CD4-positive, alpha-beta T cell treated with Interleukin-2 at 100 ng/mL for 4 hours (primary cell): ENCODE measurements at regions not wholly inside any gene's neighbourhood (a gene's known extent, or its start where the extent isn't known, plus 50 kb on each side); places are given as distances from the start of the nearest gene placed in this dataset.

Source experiments
- DNase-seq: peaks from one replicate; pipeline ENCODE4 v3.0.0-alpha.2; 2020; ENCODE audit warnings: low spot score

DNA sequence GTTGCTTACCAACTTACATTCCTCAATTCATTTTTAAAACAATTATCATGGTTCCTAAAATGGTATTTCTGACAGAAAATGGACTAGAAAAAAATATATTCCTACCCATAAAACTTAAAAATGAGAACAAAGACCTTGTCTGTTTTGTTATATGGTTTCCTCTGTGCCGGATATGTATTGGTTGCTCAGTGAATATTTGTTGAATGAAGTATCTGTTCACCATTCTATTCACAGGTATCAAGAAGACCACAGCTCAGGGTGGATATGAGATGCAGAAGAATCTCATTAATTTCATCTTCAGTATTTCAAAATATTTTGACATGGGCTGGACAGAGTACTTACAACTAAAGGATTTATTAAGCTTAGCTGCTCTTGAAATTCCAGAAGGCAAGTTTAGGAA lies 58.1 kb downstream of the TUSC7 start:
- no peak for DNase-seq

DNA sequence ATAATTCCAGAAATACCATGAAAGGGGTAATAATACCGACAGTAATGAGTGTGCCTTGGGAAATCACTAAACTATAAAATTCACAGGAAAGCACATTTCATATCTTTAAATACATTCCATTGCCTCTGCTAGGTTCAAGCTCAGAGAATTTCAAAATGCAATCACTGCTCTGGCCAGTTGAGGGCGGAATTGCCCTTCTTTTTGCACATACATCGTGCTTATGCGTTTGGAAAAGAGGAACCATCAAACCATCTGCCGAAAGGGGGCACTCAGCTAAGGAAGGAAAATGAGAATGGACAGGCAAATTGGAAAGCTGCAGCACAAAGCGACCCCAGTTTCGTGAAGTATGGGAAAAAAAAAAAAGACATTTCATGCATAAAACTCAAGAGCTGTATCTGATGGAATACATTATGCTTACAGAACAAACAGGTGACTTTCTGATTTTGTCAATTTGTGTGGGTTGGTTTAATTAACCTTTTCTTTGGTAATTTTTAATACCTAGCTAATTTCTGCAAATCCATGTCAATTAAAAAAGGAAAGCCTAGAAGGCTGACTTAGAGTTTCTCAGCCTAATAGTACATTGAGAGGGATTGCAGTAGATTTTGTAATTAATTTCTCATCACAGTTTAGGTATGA lies 61.4 kb downstream of the TUSC7 start:
- DNase-seq = peak; percentile 10

DNA sequence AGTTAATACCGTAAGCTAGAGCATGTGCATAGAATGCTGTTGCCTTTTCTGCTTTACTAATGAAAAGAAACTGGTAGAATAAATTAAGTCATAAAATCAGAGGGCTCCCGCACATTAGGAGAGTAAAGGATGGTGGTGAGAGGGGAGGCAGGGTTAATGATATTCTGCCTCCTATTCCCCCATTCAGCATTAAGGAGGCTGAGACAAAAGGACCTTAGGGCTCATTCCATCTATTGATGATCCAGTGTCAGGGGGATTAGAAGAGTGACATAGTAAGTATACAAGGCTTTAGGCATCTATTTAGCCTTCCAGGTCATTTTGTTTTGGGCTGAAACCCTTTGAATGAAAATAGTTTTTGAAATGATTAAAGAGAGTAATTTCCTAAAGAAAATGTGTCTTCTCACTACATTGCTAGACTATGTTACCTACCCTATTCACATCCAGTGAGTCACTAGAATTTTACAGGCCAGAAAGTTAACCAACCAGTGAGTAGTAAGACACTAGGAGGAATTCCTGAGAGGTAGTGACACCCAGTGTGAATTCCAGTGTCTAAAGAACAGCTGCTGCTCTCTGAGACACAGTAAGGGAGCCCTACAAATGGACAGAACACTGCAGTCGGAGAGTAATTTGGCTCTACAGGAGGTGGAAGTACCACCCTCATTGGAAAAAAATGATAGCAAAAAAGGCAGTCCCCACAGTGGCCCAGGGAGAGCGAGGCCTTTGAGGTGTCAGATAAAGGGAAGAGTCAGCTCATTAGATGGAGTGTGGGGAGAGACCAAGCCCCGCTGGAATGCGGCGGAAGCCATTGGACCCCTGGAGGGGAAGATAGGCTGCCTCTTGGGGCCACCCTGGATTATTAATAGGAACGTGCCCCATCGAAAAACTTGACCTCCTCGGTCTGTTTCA lies 67.6 kb downstream of the TUSC7 start:
- DNase-seq = no peak

DNA sequence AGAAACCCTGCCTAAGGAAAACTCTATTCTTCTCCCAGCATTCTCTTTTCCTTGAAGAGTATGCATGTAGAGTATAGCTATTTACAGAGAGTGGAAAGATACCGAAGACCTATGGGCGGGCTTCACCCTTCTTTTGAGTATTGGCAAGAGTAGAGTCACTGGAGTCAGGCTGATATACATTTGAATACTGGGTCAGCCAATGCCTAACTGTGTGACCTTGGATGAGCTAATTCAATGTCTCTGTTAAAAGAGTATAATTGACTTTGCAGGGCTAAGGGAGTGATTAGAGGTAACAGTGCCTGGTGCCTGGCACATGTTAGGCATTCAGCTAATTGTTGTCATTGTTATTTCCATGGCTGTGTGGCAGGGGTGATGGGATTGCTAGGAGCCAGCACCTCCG lies 75.6 kb downstream of the TUSC7 start:
- no peak for DNase-seq

DNA sequence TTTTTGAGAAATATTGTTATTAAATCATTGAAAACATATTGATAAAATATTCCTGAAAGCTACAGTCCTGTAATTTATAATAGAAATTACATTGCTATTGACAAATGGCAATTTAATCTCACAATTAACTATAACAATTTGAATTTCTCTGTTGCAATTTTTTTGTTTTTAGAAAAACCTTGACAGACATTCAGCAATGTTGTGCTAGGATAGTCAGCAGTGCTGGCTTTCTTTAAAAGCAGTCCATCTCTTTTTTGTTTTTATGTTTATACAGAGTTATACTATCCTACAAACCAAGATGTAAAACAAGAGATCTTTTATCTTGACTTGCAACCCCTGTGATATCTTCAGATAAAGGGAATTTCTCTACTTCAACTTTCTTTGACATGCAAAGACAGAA lies 93.1 kb downstream of the TUSC7 start:
- no peak for DNase-seq

DNA sequence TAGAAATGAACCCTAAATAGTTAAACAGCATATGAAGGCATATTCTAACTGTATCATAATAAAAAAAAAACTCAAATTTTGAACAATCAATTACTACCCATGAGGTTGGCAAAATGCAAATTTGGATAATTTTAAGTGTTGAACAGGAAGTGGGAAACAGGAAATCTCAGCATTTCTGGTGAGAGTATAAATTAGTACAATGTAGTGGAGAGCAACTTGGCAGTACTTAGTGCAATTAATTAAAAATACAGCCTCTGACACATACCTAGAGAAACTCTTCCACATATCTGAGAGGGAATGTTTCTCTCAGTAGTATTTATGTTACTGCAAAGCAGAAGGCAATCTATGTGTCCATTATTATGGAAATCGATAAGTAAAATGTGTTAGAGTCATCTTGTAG lies 96.8 kb downstream of the TUSC7 start:
- DNase-seq = no peak

DNA sequence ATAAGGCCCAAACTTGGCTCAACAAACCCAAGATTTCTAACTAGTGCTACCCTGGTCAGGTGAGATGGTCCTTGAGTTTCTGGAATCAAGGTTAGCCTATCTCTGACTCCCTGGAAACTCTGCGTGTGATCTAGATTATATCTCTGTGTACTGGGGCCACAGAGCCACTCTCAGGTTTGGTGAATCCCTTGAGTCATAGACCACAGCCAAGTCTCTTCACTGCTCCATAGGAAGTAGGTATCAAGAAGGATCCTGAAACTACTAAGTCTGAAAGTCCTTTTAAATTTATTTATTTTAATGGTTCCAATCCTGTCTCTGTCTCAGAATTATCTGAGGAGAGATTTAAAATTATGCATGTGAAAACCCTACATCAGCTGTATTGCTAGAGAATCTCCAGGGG lies 99.1 kb downstream of the TUSC7 start:
- DNase-seq = no peak

DNA sequence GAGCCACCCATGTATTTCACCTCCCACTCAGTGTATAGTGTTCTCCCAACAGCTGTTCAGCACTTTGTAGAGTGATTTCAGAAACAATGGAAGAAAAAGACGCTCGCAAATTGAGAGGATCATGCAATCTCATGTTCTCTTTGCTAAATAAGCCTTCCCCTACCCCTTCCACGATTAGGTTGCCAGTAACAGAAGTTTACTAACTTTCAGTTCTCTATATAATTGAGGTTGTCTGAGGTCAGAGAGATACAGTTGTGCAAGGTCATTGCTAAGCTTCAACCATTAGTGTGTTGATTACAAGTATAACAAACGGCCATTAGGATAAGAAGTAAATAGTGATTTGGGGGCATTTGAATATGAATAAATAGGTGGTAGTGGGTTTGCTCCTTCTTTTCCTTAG lies 99.6 kb downstream of the TUSC7 start:
- DNase-seq = no peak

DNA sequence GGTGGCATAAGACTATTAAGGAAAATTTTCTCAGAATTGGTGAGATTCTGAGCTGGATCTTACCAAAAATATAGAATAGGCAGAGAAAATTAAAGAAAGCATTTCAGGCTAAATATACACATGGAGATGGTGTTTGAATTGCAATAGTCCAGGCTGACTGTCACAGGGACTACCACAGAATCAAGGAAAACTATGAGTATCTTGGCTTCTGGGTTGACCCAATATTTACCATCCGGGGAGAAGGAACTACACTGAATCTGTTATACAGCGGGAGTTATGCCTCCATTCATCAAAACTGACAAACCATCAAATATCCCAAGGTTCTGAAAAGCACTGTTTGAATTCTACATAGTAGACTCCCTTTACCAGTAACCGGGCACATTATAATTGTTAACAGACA lies 102.2 kb downstream of the TUSC7 start:
- DNase-seq = no peak

DNA sequence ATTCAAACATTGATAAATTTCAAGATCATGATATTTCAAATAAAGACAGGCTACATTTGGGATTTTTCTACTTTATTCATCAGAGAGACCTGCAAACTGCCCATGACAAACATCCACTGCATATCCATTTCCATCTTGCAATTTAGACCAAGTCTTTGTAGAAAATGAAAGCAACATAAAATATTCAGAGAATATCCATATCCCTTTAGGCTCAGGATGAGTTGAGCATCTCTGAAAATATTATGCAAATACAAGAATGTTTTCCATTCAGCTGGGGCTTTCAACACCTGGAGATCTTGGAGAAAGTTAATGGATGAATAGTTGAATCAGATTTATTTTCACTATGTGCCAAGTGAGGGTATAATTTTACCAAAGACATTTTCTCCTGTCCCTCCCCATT lies 103.4 kb downstream of the TUSC7 start:
- DNase-seq = no peak

DNA sequence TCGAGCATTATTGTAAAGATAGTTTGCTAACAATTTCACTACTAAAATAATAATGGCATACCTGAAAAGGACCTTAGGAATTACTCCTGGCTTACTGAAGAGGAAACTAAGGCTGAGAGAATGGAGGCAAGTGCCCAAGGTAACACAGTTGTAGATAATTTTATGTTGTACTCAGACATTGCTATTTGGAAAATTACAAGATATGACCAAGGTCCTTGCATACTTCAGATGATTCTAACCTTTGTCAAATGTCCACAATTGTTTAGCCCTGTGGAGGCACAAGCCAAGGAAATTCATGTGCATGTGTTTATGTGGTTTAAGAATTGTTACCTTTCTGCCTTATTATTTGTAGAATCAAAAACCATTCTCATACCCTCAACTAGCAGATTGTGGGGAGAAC lies 105.7 kb downstream of the TUSC7 start:
- DNase-seq = no peak

DNA sequence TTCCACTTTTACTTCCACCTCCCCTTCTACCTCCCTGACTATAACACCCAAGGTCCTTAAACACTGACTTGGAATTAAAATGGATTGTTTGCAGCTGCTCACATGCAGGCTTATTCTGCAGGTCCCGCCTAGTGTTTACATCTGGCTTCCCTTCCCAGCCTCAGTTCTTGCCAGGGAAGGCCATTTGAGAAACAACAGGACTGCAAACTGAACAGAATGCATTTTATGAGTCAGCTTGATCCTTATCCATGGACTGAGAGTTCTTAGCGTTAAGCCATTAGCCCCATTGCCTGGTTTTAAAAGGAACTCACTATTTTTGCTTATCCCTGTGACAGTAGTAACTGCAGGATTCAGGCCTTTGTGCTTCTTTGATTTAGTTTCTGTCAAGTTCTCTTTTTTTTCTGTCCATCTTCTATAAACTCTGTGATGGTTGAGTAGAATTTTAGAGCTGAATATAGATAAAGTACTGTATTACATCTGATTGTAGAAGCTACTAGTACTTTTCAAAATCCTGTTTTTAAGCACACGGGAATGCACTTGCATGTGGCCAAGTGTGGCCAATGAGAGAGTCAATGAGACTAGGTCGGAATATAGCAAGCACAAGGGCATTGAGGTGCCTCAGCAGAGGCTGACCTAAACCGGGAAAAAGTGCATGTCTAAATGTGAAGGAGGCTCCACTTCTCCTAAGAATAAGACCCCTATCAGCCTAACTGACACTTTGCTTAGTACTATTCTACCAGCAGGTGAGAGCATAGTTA lies 106.4 kb downstream of the TUSC7 start:
- DNase-seq = no peak

DNA sequence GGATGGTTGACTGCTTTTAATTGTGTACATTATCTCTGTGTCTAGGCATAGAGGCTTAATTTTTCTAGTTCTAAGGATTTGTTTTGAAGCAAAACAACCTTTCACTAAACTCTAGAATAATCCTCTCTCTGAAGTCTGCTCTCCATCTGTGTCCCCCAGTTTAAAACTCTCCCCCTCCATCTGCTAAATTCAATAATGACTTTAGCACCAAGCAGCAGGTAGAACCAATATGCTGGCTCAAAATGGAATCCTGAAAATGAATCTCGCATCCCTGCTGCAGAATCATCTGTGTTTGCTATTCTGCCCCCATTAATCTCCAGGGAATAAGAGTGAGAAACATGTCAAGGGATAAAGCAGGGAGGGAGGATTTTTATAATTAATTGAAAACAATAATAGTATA lies 111.8 kb downstream of the TUSC7 start:
- DNase-seq = no peak

DNA sequence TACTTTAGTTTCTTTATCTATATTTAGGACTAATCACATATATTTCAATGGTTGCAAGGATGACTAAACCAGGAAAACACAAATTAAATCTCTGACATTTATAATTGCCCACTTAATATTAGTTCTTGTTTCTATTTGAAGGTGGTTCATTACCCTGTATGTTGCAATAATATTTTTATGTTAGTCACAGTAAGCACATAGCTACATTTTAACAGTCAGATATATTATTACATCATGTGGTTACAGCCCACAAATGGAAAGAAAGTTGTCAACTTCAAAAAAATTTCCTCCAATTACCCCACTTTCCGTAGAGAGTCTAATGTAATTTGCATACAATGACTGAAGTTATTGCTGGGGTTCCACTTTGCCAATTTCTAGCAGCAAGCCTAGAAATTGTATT lies 114.6 kb downstream of the TUSC7 start:
- DNase-seq = no peak

DNA sequence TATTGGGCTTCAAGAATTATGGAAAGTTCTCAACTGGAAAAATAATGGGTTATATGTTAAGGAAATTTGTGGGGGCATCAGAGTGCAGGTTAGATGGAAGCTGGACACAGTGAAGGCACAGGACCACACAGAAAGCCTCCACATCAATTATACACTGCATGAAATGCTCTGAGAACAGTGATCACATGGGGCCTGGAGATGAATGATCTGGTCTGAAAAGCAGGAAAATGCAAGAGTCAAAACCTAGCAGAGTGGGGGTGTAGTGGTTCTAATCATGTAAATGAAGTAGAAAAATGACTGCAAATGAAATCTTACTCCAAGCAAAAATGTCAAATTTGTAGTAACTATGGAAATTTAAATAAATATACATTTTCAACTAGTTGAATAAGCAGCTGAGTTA lies 123.6 kb downstream of the TUSC7 start:
- DNase-seq = no peak

DNA sequence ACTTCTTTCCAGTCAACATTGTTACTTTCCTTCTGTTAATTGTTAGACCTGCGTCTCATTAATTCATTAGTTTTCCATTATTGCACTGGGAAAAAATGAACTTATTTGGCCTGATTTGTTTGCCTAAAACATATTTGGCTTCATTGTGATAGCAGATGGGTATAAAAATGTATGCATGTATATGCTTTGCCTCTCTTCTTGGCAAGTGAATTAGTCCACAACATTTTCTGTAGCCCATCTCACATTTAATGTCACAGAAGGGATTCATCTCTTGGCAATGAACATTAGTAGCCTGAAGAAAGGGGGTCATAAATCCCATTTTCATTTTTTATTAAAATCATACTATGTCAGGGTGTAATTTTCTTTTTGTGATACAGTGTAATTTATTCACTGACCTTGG lies 125.2 kb downstream of the TUSC7 start:
- no peak for DNase-seq

DNA sequence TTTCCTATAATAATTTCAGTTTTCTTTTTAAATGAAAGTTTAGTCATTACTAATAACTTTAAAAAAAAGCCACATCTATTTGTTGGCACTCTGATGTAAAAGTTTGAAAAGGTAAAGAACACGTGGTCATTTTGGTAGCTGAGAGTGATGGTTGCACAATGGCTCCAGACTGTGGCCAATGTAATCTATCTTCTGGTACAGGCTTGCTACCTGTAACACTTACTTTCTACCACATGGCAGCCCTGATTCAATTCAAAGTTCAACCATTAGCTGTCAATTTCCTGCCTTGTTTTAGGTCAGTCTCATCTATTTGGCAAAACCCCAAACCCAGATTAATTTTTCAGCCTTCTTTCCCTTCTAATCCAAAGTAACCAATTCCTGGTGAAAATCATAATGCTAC lies 126.1 kb downstream of the TUSC7 start:
- DNase-seq = no peak

DNA sequence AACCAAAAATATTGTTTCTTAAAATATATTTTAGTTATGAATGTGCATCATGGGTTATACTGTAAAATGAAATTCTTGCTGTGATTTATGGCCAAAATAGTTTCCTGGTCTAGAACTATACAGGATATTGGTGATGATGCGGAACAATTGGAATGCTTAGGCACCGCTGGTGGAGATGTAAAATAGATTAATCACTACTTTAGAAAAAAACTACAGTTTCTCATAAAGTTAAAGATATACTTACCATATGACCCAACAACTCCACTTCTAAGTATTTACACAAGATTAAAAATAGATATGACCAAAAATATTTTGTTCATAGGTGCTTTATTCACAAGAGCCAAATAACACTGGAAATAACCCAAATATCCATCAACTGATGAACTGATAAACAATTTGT lies 126.7 kb downstream of the TUSC7 start:
- no peak for DNase-seq

DNA sequence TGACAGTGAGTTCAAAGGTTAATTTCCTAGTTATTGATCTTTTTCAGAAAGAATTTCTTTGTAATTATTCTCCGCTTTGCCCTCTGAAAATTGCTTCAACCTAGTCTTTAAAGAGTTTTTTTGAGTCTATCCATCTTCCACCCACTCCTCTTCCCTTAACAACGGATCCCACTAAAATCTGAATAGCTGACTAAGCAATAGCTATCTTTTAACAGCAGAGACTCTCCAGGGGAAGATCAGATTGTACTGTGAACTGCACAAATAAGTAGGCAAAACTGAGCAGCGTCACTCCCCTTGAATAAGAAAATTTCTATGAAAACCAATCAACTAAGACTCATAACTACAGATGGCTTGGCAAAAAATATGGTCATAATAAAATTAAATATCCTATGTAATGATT lies 127.9 kb downstream of the TUSC7 start:
- DNase-seq = no peak

DNA sequence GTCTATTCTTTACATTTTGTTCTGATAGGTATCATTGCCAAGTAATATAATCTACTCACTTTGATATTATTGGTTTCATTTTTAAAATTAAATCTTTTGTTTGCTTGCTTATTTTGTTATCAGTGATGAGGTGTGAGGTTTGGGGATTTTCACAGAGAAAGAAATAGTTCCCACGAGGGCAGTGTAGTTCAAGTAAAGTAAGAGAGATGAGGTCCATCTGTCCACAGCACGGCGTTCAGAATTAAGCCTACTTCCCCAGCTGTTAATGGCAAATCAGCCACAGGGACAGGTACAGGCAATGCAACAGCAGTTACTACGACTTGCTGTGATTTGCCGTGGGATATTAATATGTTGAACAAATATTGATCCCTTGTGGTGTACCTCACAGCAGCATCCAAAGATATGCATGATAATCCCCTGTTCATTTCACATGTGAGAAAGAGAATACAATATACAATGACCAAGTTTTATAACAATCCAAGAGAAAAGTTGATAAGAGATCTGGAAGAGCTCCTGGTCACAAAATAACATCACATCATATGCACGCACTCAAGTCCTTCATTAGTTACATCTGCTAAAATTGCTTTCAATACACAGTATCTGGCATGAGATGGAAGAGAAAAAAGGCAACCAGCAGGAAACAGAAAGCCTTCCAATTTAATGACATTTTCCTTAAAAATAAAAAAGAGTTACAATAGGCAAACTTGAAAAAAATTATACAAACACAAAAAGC lies 131.6 kb downstream of the TUSC7 start:
- DNase-seq = no peak

DNA sequence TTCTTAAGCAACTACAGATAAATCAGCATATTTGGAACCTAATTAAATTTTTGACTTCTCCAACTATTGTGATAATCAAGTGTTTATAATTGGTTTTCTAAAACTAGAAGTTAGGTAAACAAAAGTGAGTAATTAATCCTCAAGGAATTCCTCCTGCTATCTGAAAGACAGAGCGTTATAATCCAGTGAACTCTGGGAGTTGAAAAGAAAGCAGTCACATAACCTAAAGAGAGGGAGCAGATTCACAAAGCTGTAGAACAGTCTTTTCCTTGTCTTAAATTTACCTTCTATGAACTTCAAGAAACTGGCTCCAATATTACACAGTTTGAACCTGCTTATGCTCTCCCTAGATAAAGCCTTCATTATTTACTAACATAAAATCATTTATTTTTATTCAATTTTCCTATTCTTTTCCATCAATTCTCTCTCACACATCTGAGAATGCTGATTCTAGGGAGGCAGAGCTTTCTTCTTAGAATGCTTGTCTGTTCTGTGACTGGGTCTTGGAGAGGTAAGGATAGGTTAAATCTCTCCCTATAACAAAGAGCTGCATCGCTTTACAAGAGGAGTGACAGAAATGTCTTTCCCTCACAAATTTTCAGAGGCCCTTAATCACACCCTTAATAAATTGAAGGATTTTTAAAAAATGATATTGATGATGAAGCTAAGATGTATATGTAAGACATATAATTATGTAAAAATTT lies 132.8 kb downstream of the TUSC7 start:
- DNase-seq = no peak
